Prostate gland (tissue), 2 donors: ENCODE measurements at regions not wholly inside any gene's neighbourhood (a gene's known extent, or its start where the extent isn't known, plus 50 kb on each side); places are given as distances from the start of the nearest gene placed in this dataset.
"Not testable (repeated sequence)": the region's sequence is repeated elsewhere in the genome, so short reads cannot be mapped to it uniquely, and the experiment has no call there.

Experiments
- DNase-seq: peaks from one replicate; pipeline ENCODE4 v3.0.0-alpha.2; 2019; ENCODE audit warnings: low spot score
- H3K27ac ChIP-seq, 2 donors: fragments of 200-600 bp; sonication (generic); 2 replicates each; pipeline ENCODE4 v1.5.1; 2017 to 2019
- H3K27me3 ChIP-seq: fragments of 200-600 bp; sonication (generic); replicated peaks from 2 replicates; pipeline ENCODE4 v1.5.1; 2019; ENCODE audit not compliant: insufficient read depth
- H3K36me3 ChIP-seq, 2 donors: fragments of 200-600 bp; sonication (generic); 1 replicate in 1 of 2; 2 replicates in 1 of 2; pipeline versions ENCODE4 v1.5.1 to v1.8.1; 2017 to 2019
- H3K4me1 ChIP-seq: fragments of 200-600 bp; sonication (generic); replicated peaks from 2 replicates; pipeline ENCODE4 v1.5.1; 2019
- H3K4me3 ChIP-seq, 2 donors: fragments of 200-600 bp; sonication (generic); 2 replicates each; pipeline ENCODE4 v1.5.1; 2017 to 2019
- H3K9me3 ChIP-seq: fragments of 200-600 bp; sonication (generic); 2 replicates; pipeline ENCODE4 v1.5.1; 2017
- POLR2A ChIP-seq: fragments of 450-650 bp; IDR thresholded peaks from one replicate; pipeline ENCODE4 v1.6.1; 2016; ENCODE audit warnings: antibody characterized with exemption, mild to moderate bottlenecking
- POLR2AphosphoS5 ChIP-seq: sonication (generic); formaldehyde crosslinking; IDR thresholded peaks from one replicate; pipeline ENCODE4 v1.6.1; 2017; ENCODE audit warnings: antibody characterized with exemption
- WGBS: methylation state at CpG from one replicate; pipeline ENCODE4 v1.1.5; 2018; 5-methylcytosine and 5-hydroxymethylcytosine counted together
- intact Hi-C: fragments of 100-400 bp; cut with DNase I; formaldehyde crosslinking; loops from one replicate; pipeline ENCODE4 v1.14.2; 2022
- TF ChIP-seq, protein P1 (sequence below), 4 experiments: fragments of 200-600 bp in 2 of 4; fragments of 450-650 bp in 2 of 4; sonication (generic) in 2 of 4; IDR thresholded peaks; 1 replicate in 3 of 4; 2 replicates in 1 of 4; pipeline ENCODE4 v1.5.1; 2016 to 2019; ENCODE audit warnings: antibody characterized with exemption in 4 of 4, mild to moderate bottlenecking in 2 of 4, moderate library complexity in 2 of 4

DNA sequence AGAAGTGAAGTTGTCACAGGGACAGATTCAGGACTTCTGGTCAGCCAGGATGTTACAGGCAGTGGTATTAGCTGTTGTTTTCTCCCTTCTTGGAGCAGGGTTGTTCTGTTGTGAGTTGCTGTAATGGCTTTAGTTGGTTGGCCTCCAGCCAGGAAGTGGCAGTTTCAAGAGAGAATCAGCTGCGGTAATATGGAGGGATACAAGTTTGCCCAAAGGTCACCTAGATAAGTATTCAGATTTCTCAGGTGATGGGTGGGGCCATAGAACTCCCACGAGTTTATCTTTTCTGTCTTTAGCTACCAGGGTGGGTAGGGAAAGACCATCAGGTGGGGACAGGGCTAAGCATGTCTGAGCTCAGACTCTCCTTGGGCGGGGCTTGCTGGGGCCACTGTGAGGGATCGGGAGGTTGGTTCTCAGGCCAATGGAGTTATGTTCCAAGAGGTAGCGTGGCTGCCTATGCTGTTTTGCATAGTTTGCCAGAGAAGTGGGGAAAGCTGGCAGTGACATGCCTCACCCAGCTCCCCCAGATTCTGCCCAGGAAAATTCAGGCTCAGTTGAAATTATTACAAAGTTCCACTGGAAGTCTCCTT is 640.4 kb upstream of the CHAC2 start:
- Histone ChIP-seq H3K27me3 (no peaks in the 10 kb centered on the region), H3K27ac (no peak overlapping the region), H3K4me3 (no peak overlapping the region), H3K36me3 (no peaks in the 10 kb centered on the region), H3K4me1 (no peaks in the 10 kb centered on the region), H3K9me3 (no peaks in the 10 kb centered on the region)
- 73% methylated on average over 5 of the region's 5 CpGs for WGBS
- TF ChIP-seq, protein P1, sequence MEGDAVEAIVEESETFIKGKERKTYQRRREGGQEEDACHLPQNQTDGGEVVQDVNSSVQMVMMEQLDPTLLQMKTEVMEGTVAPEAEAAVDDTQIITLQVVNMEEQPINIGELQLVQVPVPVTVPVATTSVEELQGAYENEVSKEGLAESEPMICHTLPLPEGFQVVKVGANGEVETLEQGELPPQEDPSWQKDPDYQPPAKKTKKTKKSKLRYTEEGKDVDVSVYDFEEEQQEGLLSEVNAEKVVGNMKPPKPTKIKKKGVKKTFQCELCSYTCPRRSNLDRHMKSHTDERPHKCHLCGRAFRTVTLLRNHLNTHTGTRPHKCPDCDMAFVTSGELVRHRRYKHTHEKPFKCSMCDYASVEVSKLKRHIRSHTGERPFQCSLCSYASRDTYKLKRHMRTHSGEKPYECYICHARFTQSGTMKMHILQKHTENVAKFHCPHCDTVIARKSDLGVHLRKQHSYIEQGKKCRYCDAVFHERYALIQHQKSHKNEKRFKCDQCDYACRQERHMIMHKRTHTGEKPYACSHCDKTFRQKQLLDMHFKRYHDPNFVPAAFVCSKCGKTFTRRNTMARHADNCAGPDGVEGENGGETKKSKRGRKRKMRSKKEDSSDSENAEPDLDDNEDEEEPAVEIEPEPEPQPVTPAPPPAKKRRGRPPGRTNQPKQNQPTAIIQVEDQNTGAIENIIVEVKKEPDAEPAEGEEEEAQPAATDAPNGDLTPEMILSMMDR (IDR thresholded peaks at IDR 0.05): no peak
- no peak for TF ChIP-seq POLR2AphosphoS5
- TF ChIP-seq POLR2A: no peak
- intact Hi-C loops: no loop called here
- DNase-seq: no peak

DNA sequence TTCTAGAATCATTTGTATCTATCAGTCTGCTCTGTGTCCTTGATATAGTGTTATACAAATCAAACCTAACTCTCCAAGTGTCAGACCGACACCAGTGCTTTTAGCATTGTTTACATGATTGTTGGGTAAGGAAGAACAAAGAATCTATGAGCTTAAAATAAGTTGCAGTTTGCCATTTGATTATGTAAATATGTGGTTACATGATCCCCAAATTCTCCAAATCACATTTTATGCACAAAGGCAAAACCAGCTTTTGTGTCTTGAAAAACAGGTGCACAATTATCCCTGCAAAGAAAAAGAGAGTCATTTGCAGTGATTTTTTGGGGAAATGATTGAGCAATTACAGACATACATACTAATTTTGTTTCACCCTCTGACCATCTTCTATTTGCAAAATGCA is 652.6 kb upstream of the CHAC2 start:
- intact Hi-C loops: no loop called here
- Histone ChIP-seq H3K4me1 (no peaks in the 10 kb centered on the region), H3K27ac (no peak overlapping the region), H3K9me3 (no peaks in the 10 kb centered on the region), H3K27me3 (no peaks in the 10 kb centered on the region), H3K4me3 (no peak overlapping the region), H3K36me3 (no peaks in the 10 kb centered on the region)
- DNase-seq: no peak
- TF ChIP-seq POLR2A: no peak
- 71% methylated on average over 1 of the region's 1 CpG for WGBS

DNA sequence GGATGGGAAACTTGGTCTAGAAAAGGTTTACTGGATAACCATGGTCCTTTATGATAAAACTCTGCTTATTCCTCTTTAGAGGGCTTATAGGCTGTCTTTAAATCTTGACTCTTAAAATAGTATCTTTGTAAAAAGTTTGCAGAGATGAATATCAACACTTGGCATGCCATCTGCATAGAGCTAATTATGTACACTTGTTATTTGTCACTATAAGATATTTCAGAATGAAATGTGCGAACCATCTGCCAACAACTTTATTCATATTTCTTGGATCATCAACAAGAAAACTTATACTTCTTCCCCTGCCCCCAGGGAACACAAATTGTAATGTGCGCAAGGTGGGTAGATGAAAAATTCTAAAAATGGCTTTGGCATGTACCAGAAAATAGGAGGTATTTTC is 653.0 kb upstream of the CHAC2 start:
- Histone ChIP-seq H3K27me3 (no peaks in the 10 kb centered on the region), H3K9me3 (no peaks in the 10 kb centered on the region), H3K27ac (no peak overlapping the region), H3K4me1 (no peaks in the 10 kb centered on the region), H3K36me3 (no peaks in the 10 kb centered on the region), H3K4me3 (no peak overlapping the region)
- TF ChIP-seq POLR2AphosphoS5 (no peak), POLR2A (no peak)
- TF ChIP-seq, protein P1 (IDR thresholded peaks at IDR 0.05): no peak
- WGBS: 86% methylated on average over 2 of the region's 2 CpGs
- no peak for DNase-seq
- intact Hi-C loops: no loop called here

DNA sequence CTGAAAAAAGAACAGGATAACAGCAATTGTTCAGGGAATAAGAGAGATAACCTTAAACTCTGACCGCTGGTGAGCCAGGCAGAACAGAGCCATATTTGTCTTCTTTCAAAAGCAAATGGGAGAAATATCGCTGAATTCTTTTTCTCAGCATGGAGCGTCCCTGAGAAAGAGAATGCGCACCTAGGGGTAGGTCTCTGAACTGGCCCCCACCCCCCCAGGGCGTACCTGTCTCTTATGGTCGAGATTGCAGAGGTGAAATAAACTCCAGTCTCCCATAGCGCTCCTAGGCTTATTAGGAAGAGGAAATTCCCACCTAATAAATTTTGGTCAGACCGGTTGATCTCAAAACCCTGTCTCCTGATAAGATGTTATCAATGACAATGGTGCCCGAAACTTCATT is 655.2 kb upstream of the CHAC2 start:
- H3K27me3 ChIP-seq, H3K4me3 ChIP-seq, H3K9me3 ChIP-seq, DNase-seq, intact Hi-C loops, H3K36me3 ChIP-seq, H3K27ac ChIP-seq, H3K4me1 ChIP-seq: not testable (repeated sequence)
- WGBS: 79% methylated on average over 9 of the region's 9 CpGs

DNA sequence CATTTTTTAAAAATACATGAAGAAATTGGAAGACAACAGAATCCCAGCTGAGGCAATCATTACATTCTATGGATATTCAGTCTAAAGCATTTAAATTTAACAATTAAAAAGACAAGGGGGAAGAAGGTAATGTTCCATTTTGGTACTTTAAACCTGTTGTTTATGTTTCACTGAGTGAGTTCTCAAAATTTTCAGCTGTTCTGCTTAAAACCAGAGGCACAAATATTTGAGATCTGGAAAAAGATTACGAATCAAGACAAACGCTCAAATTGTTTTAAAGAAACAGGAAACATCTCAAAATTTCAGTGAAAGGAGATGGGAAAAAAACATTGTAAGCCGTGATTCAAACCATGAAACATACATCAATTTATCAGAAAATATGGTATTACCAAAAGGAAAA is 656.2 kb upstream of the CHAC2 start:
- H3K4me1 ChIP-seq: no peaks in the 10 kb centered on the region
- TF ChIP-seq POLR2A: no peak
- TF ChIP-seq POLR2AphosphoS5: no peak
- TF ChIP-seq, protein P1 (IDR thresholded peaks at IDR 0.05): no peak
- no peak overlapping the region for H3K27ac ChIP-seq
- intact Hi-C loops: no loop called here
- H3K4me3 ChIP-seq: no peak overlapping the region
- H3K27me3 ChIP-seq: no peaks in the 10 kb centered on the region
- no peak for DNase-seq
- 46% methylated on average over 3 of the region's 3 CpGs for WGBS
- H3K36me3 ChIP-seq: no peaks in the 10 kb centered on the region
- no peaks in the 10 kb centered on the region for H3K9me3 ChIP-seq

DNA sequence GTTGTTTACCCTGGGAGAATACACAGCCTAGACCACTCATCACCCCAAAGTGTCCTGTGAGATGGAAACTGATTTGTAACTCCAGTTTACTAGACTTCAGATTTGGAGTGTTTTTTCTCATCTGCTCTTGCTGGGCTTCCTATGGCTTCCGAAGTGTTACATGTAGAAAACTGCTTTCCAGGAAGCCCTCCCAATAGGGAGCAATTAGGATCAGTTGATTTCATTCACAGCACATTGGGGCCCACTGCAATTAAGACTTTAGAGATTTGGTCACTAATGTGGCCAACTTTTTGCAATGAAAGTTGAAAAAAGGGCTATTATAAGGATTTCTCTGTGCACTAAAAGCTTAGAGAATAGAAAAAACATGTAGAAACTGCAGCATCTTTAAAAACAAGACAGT is 656.6 kb upstream of the CHAC2 start:
- WGBS: 36% methylated on average over 1 of the region's 1 CpG
- Histone ChIP-seq H3K9me3 (no peaks in the 10 kb centered on the region), H3K27me3 (no peaks in the 10 kb centered on the region), H3K36me3 (no peaks in the 10 kb centered on the region), H3K27ac (no peak overlapping the region), H3K4me3 (no peak overlapping the region), H3K4me1 (no peaks in the 10 kb centered on the region)
- intact Hi-C loops: no loop called here
- DNase-seq: no peak
- TF ChIP-seq POLR2AphosphoS5 (no peak), POLR2A (no peak)
- TF ChIP-seq, protein P1 (IDR thresholded peaks at IDR 0.05): no peak
